HG02588 (cell line): ENCODE measurements at regions not wholly inside any gene's neighbourhood (a gene's known extent, or its start where the extent isn't known, plus 50 kb on each side); places are given as distances from the start of the nearest gene placed in this dataset.

Experiments
- ATAC-seq: cut with Tn5 transposase; IDR thresholded peaks from one replicate; pipeline ENCODE4 v1.9.1; 2021; ENCODE audit warnings: mild to moderate bottlenecking, moderate library complexity; ENCODE audit not compliant: unreplicated experiment

GRCh38 chr9:626596-626995 is 214.9 kb upstream of the DMRT1 start:
- no peak for ATAC-seq

- no peak for ATAC-seq
Observed at GRCh38 chr9:627336-627970, 214.0 kb upstream of the DMRT1 start.

- no peak for ATAC-seq
Observed at GRCh38 chr9:629146-629545, 212.4 kb upstream of the DMRT1 start.

DNA sequence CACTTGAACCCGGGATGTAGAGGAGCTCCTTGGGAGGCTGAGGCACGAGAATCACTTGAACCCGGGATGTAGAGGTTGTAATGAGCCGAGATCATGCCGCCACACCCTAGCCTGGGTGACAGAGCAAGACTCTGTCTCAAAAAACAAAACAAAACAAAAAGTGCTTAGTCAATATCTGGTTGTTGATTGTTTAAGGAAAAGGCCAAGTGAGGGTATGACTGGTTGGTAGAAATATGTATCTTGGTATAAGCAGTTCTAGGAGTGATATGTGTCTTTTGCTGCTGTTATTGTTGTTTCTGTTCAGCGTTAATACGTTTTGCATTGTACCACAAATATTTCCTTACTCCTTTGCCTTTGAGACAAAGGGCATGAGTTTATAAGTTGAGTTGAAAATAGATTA is 210.7 kb upstream of the DMRT1 start:
- ATAC-seq = no peak

GRCh38 chr9:631596-631995 is 209.9 kb upstream of the DMRT1 start:
- no peak for ATAC-seq

- ATAC-seq = no peak
Observed at GRCh38 chr9:633461-633860, 208.0 kb upstream of the DMRT1 start.

- no peak for ATAC-seq
Observed at GRCh38 chr9:636931-637591, 204.4 kb upstream of the DMRT1 start.

DNA sequence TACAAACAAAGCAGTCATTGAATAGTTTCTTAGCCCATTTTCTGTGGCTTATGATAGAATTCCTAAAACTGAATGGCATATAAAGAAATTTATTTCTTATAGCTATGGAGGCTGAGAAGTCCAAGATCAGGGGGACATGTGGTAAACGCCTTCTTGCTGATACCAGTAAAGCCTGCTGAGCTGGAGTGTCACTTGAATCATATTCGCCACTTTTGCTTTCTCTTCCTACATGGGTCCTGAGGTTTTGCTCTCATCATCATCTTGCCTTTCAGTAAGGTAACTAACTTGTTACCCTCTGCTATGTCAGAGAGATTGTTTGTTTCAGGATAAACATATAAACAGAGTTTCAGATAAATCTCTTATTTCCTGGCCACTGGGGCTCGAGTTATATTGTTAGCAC is 203.3 kb upstream of the DMRT1 start:
- ATAC-seq = no peak

- no peak for ATAC-seq
Observed at GRCh38 chr9:642014-642413, 199.5 kb upstream of the DMRT1 start.

DNA sequence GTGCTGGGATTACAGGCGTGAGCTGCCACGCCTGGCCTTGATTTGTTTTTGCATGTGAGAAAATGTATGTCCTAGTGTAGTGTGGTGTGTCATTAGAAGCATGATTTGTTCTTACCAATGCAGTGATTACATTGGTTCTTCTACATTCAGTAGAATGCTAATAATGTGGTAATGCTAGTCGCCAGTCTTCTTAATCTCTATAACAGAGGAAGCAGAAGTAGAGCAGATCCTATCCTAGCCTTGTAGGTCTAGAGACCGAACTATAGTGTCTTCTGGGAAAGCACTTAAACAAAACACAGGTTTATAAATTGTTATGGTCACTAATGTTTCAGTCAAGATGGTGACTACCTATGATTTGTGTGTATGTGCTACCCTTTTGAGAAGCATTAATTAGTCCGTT is 197.5 kb upstream of the DMRT1 start:
- no peak for ATAC-seq

DNA sequence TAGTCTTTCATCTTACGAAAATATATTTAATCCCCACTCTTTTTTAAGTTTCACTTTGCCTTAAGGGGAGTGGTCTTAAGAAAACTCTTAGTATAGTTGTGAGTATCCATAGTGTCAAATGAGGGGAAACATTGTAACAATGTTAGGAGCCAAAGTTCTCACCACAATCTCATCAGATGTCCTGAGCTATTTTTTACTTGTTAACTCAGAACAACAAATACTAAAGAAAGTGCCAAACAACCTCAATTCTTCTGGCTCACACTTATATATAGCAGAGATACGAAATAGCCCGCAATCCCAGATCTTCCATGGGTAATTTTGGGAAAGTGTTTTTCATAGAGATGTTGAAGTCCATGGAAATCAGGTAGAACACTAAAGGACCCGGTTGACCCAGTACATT is 194.0 kb upstream of the DMRT1 start:
- ATAC-seq = no peak

GRCh38 chr9:649128-650074 is 192.1 kb upstream of the DMRT1 start:
- ATAC-seq = no peak

- ATAC-seq = no peak
Observed at GRCh38 chr9:650362-650761, 191.1 kb upstream of the DMRT1 start.

- ATAC-seq = no peak
Observed at GRCh38 chr9:651371-651770, 190.1 kb upstream of the DMRT1 start.

DNA sequence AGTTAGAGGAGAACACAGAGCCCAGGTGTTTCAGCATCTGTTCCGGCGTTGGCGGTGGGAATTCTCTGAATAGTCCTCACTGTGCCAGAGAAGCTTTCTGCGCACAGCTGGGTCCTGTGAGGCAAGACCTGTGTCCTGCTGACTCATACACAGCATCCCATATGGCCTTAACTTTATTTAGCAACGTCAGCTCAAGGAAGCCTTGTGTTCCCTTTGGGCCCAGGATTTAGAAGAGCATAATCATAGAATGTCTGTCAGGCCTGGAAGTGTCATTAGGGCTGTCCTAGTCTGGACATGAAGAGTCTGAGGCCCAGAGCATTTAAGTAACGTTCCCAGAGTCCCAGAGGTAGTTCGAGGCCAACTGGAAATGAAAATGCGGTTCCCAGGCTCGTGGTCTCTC is 188.6 kb upstream of the DMRT1 start:
- ATAC-seq = no peak

DNA sequence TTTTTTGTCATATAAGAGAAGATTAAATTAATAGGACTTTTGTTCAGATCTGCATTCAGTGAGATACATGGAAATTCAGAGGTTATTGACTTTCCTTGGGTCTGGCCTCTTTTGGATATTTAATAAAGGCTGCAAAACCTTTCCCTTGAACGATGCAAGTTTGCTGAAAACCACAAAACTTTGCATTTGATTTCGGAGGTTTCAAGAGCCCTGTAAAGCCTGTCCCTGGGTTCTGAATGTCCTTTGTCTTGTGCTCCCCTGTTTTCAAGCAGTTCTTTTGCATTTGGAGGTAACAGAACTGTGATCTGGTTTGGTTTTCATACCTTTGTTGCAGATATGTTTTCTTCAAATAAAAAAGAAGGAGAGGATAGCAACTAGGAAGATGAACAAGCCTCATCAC is 188.1 kb upstream of the DMRT1 start:
- ATAC-seq = no peak

- no peak for ATAC-seq
Observed at GRCh38 chr9:653856-654387, 187.6 kb upstream of the DMRT1 start.

DNA sequence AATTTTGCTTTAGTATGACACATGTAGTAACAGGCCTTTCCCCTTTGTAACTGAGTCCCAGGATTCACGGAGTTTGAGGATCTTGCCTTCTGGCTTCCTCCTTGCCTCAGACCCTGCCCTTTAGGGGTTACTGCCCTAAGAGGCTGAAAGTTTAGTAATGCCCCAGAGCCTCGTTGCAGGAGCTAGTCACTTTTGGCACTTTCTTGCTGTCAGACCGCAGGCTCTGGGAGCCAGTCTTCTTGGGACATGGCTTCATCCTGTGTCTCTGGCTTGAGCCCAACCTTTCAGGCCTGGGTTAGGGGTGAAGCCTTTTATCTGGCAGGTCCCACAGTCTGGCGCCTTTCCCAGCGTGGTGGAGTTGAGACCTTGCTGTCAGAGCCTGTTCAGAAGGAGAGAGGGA is 185.6 kb upstream of the DMRT1 start:
- no peak for ATAC-seq

DNA sequence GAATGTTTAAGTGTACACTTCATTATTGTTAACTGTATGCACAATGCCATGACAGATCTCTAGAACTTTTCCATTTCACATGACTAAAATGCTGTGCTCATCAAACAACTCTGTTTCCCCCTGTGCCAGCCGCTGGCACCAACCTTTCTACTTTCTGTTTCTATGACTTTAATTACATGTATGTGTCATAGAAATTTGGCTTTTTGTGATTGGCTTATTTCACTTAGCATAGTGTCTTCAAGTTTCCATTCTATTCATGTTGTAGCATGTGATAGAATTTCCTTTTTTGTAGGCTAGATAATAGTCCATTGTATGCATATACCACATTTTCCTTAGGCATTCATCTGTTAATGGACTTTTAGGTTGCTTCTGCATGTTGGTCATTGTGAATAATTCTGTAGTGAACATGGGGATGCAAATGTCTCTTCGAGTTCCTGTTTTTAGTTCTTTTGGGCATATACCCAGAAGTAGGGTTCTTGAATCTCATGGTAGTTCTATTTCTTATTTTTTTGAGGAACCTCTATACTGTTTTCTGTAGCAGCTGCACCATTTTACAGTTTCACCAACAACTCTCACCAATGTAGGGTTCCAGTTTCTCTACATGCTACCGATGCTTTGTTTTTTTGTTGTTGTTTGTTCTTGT is 184.4 kb upstream of the DMRT1 start:
- ATAC-seq = no peak

DNA sequence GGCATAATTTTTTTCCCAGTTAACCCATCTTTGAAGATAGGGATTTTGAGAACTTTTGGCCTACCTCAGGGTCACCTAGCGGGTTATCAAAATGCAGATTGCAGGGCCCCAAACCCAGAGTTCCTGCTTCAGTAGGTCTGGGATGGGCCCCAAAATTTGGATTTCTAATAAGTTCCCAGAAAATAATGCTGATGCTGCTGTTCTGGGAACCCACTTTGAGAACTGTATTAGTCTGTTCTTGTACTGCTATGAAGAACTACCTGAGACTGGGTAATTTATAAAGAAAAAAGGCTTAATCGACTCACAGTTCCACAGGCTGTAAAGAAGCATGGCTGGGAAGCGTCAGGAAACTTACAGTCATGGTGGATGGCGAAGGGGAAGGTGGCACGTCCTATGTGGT is 182.2 kb upstream of the DMRT1 start:
- ATAC-seq = no peak

GRCh38 chr9:660227-660626 is 181.3 kb upstream of the DMRT1 start:
- no peak for ATAC-seq
